Prostate gland (tissue), 2 donors: ENCODE measurements at regions not wholly inside any gene's neighbourhood (a gene's known extent, or its start where the extent isn't known, plus 50 kb on each side); places are given as distances from the start of the nearest gene placed in this dataset.

Source experiments
- DNase-seq: peaks from one replicate; pipeline ENCODE4 v3.0.0-alpha.2; 2019; ENCODE audit warnings: low spot score
- H3K27ac ChIP-seq, 2 donors: fragments of 200-600 bp; sonication (generic); 2 replicates each; pipeline ENCODE4 v1.5.1; 2017 to 2019
- H3K27me3 ChIP-seq: fragments of 200-600 bp; sonication (generic); replicated peaks from 2 replicates; pipeline ENCODE4 v1.5.1; 2019; ENCODE audit not compliant: insufficient read depth
- H3K36me3 ChIP-seq, 2 donors: fragments of 200-600 bp; sonication (generic); 1 replicate in 1 of 2; 2 replicates in 1 of 2; pipeline versions ENCODE4 v1.5.1 to v1.8.1; 2017 to 2019
- H3K4me1 ChIP-seq: fragments of 200-600 bp; sonication (generic); replicated peaks from 2 replicates; pipeline ENCODE4 v1.5.1; 2019
- H3K4me3 ChIP-seq, 2 donors: fragments of 200-600 bp; sonication (generic); 2 replicates each; pipeline ENCODE4 v1.5.1; 2017 to 2019
- H3K9me3 ChIP-seq: fragments of 200-600 bp; sonication (generic); 2 replicates; pipeline ENCODE4 v1.5.1; 2017
- POLR2A ChIP-seq: fragments of 450-650 bp; IDR thresholded peaks from one replicate; pipeline ENCODE4 v1.6.1; 2016; ENCODE audit warnings: antibody characterized with exemption, mild to moderate bottlenecking
- POLR2AphosphoS5 ChIP-seq: sonication (generic); formaldehyde crosslinking; IDR thresholded peaks from one replicate; pipeline ENCODE4 v1.6.1; 2017; ENCODE audit warnings: antibody characterized with exemption
- WGBS: methylation state at CpG from one replicate; pipeline ENCODE4 v1.1.5; 2018; 5-methylcytosine and 5-hydroxymethylcytosine counted together
- intact Hi-C: fragments of 100-400 bp; cut with DNase I; formaldehyde crosslinking; loops from one replicate; pipeline ENCODE4 v1.14.2; 2022
- TF ChIP-seq, protein P1 (sequence below), 4 experiments: fragments of 200-600 bp in 2 of 4; fragments of 450-650 bp in 2 of 4; sonication (generic) in 2 of 4; IDR thresholded peaks; 1 replicate in 3 of 4; 2 replicates in 1 of 4; pipeline ENCODE4 v1.5.1; 2016 to 2019; ENCODE audit warnings: antibody characterized with exemption in 4 of 4, mild to moderate bottlenecking in 2 of 4, moderate library complexity in 2 of 4

DNA sequence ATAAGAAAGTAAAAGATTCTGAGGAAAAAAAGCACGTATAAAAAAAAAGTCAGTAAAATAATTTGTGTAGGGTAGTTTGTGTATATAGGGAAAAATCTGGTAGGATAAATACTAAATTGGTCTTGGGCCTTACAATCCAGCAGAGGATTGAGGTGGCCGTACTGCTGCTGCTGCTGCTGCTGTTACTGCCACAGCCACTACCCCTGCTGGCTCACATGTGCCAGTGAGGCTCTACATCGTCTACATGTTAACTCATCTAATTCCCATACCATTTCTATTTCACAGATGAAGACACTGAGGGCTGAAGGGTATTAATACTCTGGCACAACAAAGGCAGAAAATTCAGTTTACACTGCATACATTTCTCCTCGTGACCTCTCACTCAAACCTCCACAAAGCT lies 928.5 kb downstream of the TLE4 start:
- H3K36me3 ChIP-seq, result no peaks in the 10 kb centered on the region
- WGBS, result 93% methylated on average over 4 of the region's 4 CpGs
- H3K4me3 ChIP-seq, result no peak overlapping the region
- H3K27ac ChIP-seq, result no peak overlapping the region
- intact Hi-C loops, result no loop called here
- H3K9me3 ChIP-seq, result no peaks in the 10 kb centered on the region
- no peak for DNase-seq
- TF ChIP-seq POLR2A (no peak), POLR2AphosphoS5 (no peak)
- TF ChIP-seq, protein P1, sequence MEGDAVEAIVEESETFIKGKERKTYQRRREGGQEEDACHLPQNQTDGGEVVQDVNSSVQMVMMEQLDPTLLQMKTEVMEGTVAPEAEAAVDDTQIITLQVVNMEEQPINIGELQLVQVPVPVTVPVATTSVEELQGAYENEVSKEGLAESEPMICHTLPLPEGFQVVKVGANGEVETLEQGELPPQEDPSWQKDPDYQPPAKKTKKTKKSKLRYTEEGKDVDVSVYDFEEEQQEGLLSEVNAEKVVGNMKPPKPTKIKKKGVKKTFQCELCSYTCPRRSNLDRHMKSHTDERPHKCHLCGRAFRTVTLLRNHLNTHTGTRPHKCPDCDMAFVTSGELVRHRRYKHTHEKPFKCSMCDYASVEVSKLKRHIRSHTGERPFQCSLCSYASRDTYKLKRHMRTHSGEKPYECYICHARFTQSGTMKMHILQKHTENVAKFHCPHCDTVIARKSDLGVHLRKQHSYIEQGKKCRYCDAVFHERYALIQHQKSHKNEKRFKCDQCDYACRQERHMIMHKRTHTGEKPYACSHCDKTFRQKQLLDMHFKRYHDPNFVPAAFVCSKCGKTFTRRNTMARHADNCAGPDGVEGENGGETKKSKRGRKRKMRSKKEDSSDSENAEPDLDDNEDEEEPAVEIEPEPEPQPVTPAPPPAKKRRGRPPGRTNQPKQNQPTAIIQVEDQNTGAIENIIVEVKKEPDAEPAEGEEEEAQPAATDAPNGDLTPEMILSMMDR (IDR thresholded peaks at IDR 0.05), result no peak
- no peaks in the 10 kb centered on the region for H3K4me1 ChIP-seq
- no peaks in the 10 kb centered on the region for H3K27me3 ChIP-seq

- TF ChIP-seq, protein P1 (IDR thresholded peaks at IDR 0.05), result no peak
- TF ChIP-seq POLR2AphosphoS5 (no peak), POLR2A (no peak)
- Histone ChIP-seq H3K27ac (no peak overlapping the region), H3K27me3 (no peaks in the 10 kb centered on the region), H3K4me1 (no peaks in the 10 kb centered on the region), H3K4me3 (no peak overlapping the region), H3K36me3 (no peaks in the 10 kb centered on the region), H3K9me3 (no peaks in the 10 kb centered on the region)
- intact Hi-C loops, result no loop called here
- WGBS, result 83% methylated on average over 6 of the region's 6 CpGs
- DNase-seq, result no peak
These were observed 926.3 kb downstream of the TLE4 start for GRCh38 chr9:80498001-80498555.

GRCh38 chr9:80496901-80497556 lies 925.3 kb downstream of the TLE4 start:
- Histone ChIP-seq H3K9me3 (no peaks in the 10 kb centered on the region), H3K4me3 (no peak overlapping the region), H3K36me3 (no peaks in the 10 kb centered on the region), H3K4me1 (no peaks in the 10 kb centered on the region), H3K27ac (no peak overlapping the region), H3K27me3 (no peaks in the 10 kb centered on the region)
- TF ChIP-seq POLR2A (no peak), POLR2AphosphoS5 (no peak)
- TF ChIP-seq, protein P1 (IDR thresholded peaks at IDR 0.05), result no peak
- intact Hi-C loops, result no loop called here
- 70% methylated on average over 12 of the region's 12 CpGs for WGBS
- no peak for DNase-seq

GRCh38 chr9:80493258-80493657 lies 921.5 kb downstream of the TLE4 start:
- no peak overlapping the region for H3K27ac ChIP-seq
- H3K27me3 ChIP-seq, result no peaks in the 10 kb centered on the region
- TF ChIP-seq POLR2A, result no peak
- TF ChIP-seq, protein P1 (IDR thresholded peaks at IDR 0.05), result no peak
- no peak for TF ChIP-seq POLR2AphosphoS5
- DNase-seq, result no peak
- intact Hi-C loops, result no loop called here
- no peaks in the 10 kb centered on the region for H3K4me1 ChIP-seq
- no peak overlapping the region for H3K4me3 ChIP-seq
- H3K9me3 ChIP-seq, result no peaks in the 10 kb centered on the region
- no peaks in the 10 kb centered on the region for H3K36me3 ChIP-seq

- TF ChIP-seq, protein P1 (IDR thresholded peaks at IDR 0.05), result no peak
- TF ChIP-seq POLR2A, result no peak
- TF ChIP-seq POLR2AphosphoS5, result no peak
- H3K9me3 ChIP-seq, result no peaks in the 10 kb centered on the region
- no peaks in the 10 kb centered on the region for H3K27me3 ChIP-seq
- WGBS, result 46% methylated on average over 3 of the region's 3 CpGs
- no peaks in the 10 kb centered on the region for H3K36me3 ChIP-seq
- no peak for DNase-seq
- no peaks in the 10 kb centered on the region for H3K4me1 ChIP-seq
- no peak overlapping the region for H3K4me3 ChIP-seq
- intact Hi-C loops, result no loop called here
- H3K27ac ChIP-seq, result no peak overlapping the region
These were observed 920.5 kb downstream of the TLE4 start for GRCh38 chr9:80492221-80492620.
